ENCODE measurements at regions not wholly inside any gene's neighbourhood (a gene's known extent, or its start where the extent isn't known, plus 50 kb on each side); places are given as distances from the start of the nearest gene placed in this dataset.

DNA sequence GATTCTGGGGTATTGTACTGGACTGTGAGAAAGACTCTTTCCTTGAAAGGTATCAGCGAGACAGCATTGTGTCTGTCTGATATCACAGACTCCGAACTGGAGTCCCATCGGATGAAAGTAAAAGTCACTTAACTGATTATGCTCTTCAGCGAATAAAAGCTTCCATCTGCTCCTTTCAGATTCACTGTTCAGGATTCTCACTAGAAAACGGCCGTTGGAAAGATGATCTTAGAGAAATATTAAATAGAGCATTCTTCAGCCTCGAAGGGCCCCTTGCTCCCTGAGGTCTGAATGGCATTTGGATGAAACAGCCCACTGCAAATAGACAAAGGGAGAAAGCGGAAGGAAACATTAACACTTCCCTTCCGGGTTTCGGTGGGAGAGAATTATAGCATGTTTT, 416.2 kb upstream of the PRKX start:
- no peak overlapping the region for H3K9ac ChIP-seq
- H3K4me3 ChIP-seq (ENCODE audit: low read depth, low read length): no peak overlapping the region
- TF ChIP-seq, protein P1, sequence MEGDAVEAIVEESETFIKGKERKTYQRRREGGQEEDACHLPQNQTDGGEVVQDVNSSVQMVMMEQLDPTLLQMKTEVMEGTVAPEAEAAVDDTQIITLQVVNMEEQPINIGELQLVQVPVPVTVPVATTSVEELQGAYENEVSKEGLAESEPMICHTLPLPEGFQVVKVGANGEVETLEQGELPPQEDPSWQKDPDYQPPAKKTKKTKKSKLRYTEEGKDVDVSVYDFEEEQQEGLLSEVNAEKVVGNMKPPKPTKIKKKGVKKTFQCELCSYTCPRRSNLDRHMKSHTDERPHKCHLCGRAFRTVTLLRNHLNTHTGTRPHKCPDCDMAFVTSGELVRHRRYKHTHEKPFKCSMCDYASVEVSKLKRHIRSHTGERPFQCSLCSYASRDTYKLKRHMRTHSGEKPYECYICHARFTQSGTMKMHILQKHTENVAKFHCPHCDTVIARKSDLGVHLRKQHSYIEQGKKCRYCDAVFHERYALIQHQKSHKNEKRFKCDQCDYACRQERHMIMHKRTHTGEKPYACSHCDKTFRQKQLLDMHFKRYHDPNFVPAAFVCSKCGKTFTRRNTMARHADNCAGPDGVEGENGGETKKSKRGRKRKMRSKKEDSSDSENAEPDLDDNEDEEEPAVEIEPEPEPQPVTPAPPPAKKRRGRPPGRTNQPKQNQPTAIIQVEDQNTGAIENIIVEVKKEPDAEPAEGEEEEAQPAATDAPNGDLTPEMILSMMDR (IDR thresholded peaks at IDR 0.05): no peak
- H3K36me3 ChIP-seq (ENCODE audit: control insufficient read depth, insufficient read depth, low read length): no peaks in the 10 kb centered on the region
- no peaks in the 10 kb centered on the region for H3K27me3 ChIP-seq (ENCODE audit: control insufficient read depth, insufficient read depth, low read length)
- no peaks in the 10 kb centered on the region for H3K4me1 ChIP-seq
- no peak overlapping the region for H3K27ac ChIP-seq
- H3K79me2 ChIP-seq: no peaks in the 10 kb centered on the region
- no peak overlapping the region for H3K4me2 ChIP-seq (ENCODE audit: low read length)
- no peaks in the 10 kb centered on the region for H3K9me3 ChIP-seq (ENCODE audit: control insufficient read depth, low read length)
- no peak overlapping the region for H2AFZ ChIP-seq

DNA sequence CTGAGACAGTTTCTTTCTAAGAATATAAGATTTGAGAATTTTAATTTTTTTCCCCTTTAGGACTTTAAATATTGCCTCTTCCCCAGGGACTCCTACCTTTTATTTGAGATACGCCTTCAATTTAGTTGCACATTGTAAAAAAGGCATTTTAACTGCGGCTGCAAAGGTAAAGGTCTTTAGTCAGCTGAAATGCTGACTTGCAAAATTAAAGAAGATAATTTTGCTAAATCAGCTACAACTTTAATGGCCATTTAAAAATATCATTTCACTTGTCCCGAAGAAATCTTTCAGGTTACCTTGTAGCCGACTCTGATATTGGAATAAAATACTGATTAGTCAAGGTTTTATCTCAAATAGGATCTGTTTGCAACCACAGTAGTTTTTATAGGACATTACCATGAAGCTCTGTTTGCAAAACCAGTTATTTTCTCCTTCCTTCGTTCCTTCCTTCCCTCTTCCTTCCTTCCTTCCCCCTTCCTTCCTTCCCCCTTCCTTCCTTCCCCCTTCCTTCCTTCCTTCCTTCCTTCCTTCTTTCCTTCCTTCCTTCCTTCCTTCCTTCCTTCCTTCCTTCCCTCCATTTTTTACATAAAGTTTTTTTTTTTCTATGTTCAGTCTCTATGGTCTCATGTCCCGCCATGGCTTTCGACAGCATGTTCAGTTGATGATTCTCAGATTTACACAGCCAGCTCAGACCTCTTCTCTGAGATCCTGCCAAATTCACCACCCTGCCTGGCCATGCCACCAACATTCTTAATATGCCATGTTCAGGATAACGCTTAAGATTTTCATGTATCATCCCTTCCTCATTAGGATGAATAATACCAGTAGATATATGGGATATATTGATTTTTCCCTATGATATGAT, 405.4 kb upstream of the PRKX start:
- Histone ChIP-seq H3K4me3 (ENCODE audit: low read depth, low read length) (no peak overlapping the region), H3K9ac (no peak overlapping the region), H2AFZ (no peak overlapping the region), H3K9me3 (ENCODE audit: control insufficient read depth, low read length) (no peaks in the 10 kb centered on the region), H3K4me1 (no peaks in the 10 kb centered on the region), H3K36me3 (ENCODE audit: control insufficient read depth, insufficient read depth, low read length) (no peaks in the 10 kb centered on the region), H3K4me2 (ENCODE audit: low read length) (no peak overlapping the region), H3K79me2 (no peaks in the 10 kb centered on the region), H3K27ac (no peak overlapping the region), H3K27me3 (ENCODE audit: control insufficient read depth, insufficient read depth, low read length) (no peaks in the 10 kb centered on the region)
- TF ChIP-seq, protein P1 (IDR thresholded peaks at IDR 0.05): no peak

DNA sequence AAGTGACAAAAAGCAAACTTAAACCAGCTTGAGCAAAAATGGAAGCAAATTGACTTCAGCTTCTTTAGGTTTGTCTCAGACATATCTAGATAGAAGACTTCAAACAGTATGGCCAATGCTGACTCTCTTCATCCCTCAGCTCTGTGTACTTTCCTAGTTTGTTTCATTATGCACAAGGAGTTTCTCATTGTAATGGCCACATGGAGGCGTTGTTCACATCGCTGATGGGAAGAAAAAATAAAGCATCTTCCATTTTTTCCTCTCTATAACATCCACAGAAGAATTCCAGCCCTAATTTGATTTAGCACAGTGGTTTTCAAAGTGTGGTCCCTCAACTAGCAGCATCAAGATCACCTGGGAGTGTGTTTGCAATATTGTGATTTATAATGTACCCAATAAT, 397.5 kb upstream of the PRKX start:
- TF ChIP-seq, protein P1 (IDR thresholded peaks at IDR 0.05): no peak
- Histone ChIP-seq H2AFZ (no peak overlapping the region), H3K4me1 (no peaks in the 10 kb centered on the region), H3K27me3 (ENCODE audit: control insufficient read depth, insufficient read depth, low read length) (no peaks in the 10 kb centered on the region), H3K36me3 (ENCODE audit: control insufficient read depth, insufficient read depth, low read length) (no peaks in the 10 kb centered on the region), H3K79me2 (no peaks in the 10 kb centered on the region), H3K27ac (no peak overlapping the region), H3K9ac (no peak overlapping the region), H3K4me3 (ENCODE audit: low read depth, low read length) (no peak overlapping the region), H3K4me2 (ENCODE audit: low read length) (no peak overlapping the region), H3K9me3 (ENCODE audit: control insufficient read depth, low read length) (no peaks in the 10 kb centered on the region)

DNA sequence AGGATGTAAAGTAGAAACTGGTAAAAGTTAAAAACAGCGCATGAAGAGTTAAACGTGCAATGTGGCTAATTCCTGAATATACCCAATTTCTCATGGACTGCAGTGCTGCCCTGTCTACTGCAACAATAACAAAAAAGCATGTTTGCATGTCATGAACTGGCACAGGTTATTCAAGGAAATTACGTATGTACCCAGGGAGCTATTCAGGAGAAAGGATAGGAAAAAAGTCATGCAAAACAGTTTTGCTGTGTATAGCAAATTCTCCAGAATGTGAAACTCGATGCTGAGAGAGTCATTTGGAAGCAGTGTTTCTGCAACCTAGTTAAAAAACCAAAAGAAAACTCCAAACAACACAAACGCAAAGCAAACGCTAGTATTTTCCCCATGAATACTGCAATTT, 381.5 kb upstream of the PRKX start:
- Histone ChIP-seq H3K4me2 (ENCODE audit: low read length) (peak overlapping the region; percentile 38), H3K27ac (no peak overlapping the region), H3K79me2 (no peaks in the 10 kb centered on the region), H3K36me3 (ENCODE audit: control insufficient read depth, insufficient read depth, low read length) (no peaks in the 10 kb centered on the region), H3K4me1 (no peaks in the 10 kb centered on the region), H3K27me3 (ENCODE audit: control insufficient read depth, insufficient read depth, low read length) (no peaks in the 10 kb centered on the region), H3K9me3 (ENCODE audit: control insufficient read depth, low read length) (no peaks in the 10 kb centered on the region), H3K4me3 (ENCODE audit: low read depth, low read length) (peak overlapping the region; percentile 2), H3K9ac (no peak overlapping the region), H2AFZ (no peak overlapping the region)
- TF ChIP-seq, protein P1 (IDR thresholded peaks at IDR 0.05): no peak

All from parathyroid adenoma (tissue), 2 donors.